SK-N-SH treated with all-trans-retinoic acid at 6 μM for 48 hours (cell line): ENCODE measurements at regions not wholly inside any gene's neighbourhood (a gene's known extent, or its start where the extent isn't known, plus 50 kb on each side); places are given as distances from the start of the nearest gene placed in this dataset.

Source experiments
- ATAC-seq: fragments of 200-7000 bp; cut with Tn5 transposase; 3 replicates; pipeline ENCODE4 v1.9.1; 2020; ENCODE audit warnings: mild to moderate bottlenecking, moderate library complexity
- ARNTL ChIP-seq: fragments of 450-650 bp; formaldehyde crosslinking; IDR thresholded peaks from 2 replicates; pipeline ENCODE4 v1.5.0; 2020; ENCODE audit warnings: low read depth, mild to moderate bottlenecking, moderate library complexity, borderline replicate concordance
- BACH2 ChIP-seq: fragments of 250-450 bp; sonication (Bioruptor Pico); IDR thresholded peaks from 2 replicates; pipeline ENCODE4 v1.9.0; 2021; ENCODE audit warnings: mild to moderate bottlenecking, borderline replicate concordance
- CSDC2 ChIP-seq: fragments of 250-450 bp; sonication (Bioruptor Pico); IDR thresholded peaks from 2 replicates; pipeline ENCODE4 v1.5.0; 2020; ENCODE audit warnings: mild to moderate bottlenecking, moderate library complexity
- CSRNP3 ChIP-seq: fragments of 250-450 bp; sonication (Bioruptor Pico); IDR thresholded peaks from 2 replicates; pipeline ENCODE4 v1.5.1; 2021; ENCODE audit warnings: mild to moderate bottlenecking, moderate library complexity
- ESRRG ChIP-seq: fragments of 250-450 bp; sonication (Bioruptor Pico); IDR thresholded peaks from 2 replicates; pipeline ENCODE4 v1.6.1; 2021; ENCODE audit warnings: mild to moderate bottlenecking
- GLIS3 ChIP-seq: fragments of 250-450 bp; sonication (Bioruptor Pico); IDR thresholded peaks from 2 replicates; pipeline ENCODE4 v1.5.0; 2020; ENCODE audit warnings: mild to moderate bottlenecking, moderate library complexity
- ISL1 ChIP-seq: fragments of 250-450 bp; sonication (Bioruptor Pico); IDR thresholded peaks from 2 replicates; pipeline ENCODE4 v2.1.2; 2022; ENCODE audit warnings: mild to moderate bottlenecking, moderate library complexity
- OSR1 ChIP-seq: fragments of 250-450 bp; sonication (Bioruptor Pico); IDR thresholded peaks from 2 replicates; pipeline ENCODE4 v1.8.0; 2022; ENCODE audit warnings: moderate library complexity, mild to moderate bottlenecking, inconsistent platforms
- PATZ1 ChIP-seq: fragments of 250-450 bp; sonication (Bioruptor Pico); IDR thresholded peaks from 2 replicates; pipeline ENCODE4 v1.8.0; 2020; ENCODE audit warnings: mild to moderate bottlenecking, moderate library complexity, borderline replicate concordance
- RARB ChIP-seq: fragments of 250-450 bp; sonication (Bioruptor Pico); IDR thresholded peaks from 2 replicates; pipeline ENCODE4 v1.8.0; 2021; ENCODE audit warnings: mild to moderate bottlenecking, moderate library complexity
- SNAI2 ChIP-seq: fragments of 250-450 bp; sonication (Bioruptor Pico); IDR thresholded peaks from 2 replicates; pipeline ENCODE4 v1.5.0; 2020; ENCODE audit warnings: mild to moderate bottlenecking, moderate library complexity
- TCF4 ChIP-seq: fragments of 250-450 bp; sonication (Bioruptor Pico); IDR thresholded peaks from 2 replicates; pipeline ENCODE4 v1.8.0; 2021; ENCODE audit warnings: mild to moderate bottlenecking, moderate library complexity, borderline replicate concordance
- TOX ChIP-seq: fragments of 250-450 bp; sonication (Bioruptor Pico); IDR thresholded peaks from 2 replicates; pipeline ENCODE4 v1.8.0; 2021; ENCODE audit warnings: mild to moderate bottlenecking, moderate library complexity, borderline replicate concordance
- ZC3H10 ChIP-seq: fragments of 250-450 bp; sonication (Bioruptor Pico); IDR thresholded peaks from 2 replicates; pipeline ENCODE4 v1.5.1; 2021; ENCODE audit warnings: mild to moderate bottlenecking, moderate library complexity
- ZFP3 ChIP-seq: fragments of 250-450 bp; sonication (Bioruptor Pico); IDR thresholded peaks from 2 replicates; pipeline ENCODE4 v1.5.0; 2020; ENCODE audit warnings: mild to moderate bottlenecking, moderate library complexity
- ZFP30 ChIP-seq: fragments of 450-650 bp; formaldehyde crosslinking; IDR thresholded peaks from 2 replicates; pipeline ENCODE4 v1.5.0; 2022; ENCODE audit warnings: mild to moderate bottlenecking, moderate library complexity
- ZNF565 ChIP-seq: fragments of 450-650 bp; formaldehyde crosslinking; conservative IDR thresholded peaks from 2 replicates; pipeline ENCODE4 v1.5.0; 2020; ENCODE audit warnings: low read depth, mild to moderate bottlenecking, moderate library complexity
- ZNF8 ChIP-seq: fragments of 450-650 bp; formaldehyde crosslinking; IDR thresholded peaks from 2 replicates; pipeline ENCODE4 v1.5.0; 2020; ENCODE audit warnings: mild to moderate bottlenecking, moderate library complexity
- TF ChIP-seq, protein P1 (sequence below): fragments of 250-450 bp; sonication (Bioruptor Pico); IDR thresholded peaks from 2 replicates; pipeline ENCODE4 v1.8.0; 2021; ENCODE audit warnings: low read depth, mild to moderate bottlenecking, moderate library complexity, borderline replicate concordance
- TF ChIP-seq, protein P2 (sequence below): fragments of 250-450 bp; sonication (Bioruptor Pico); IDR thresholded peaks from 2 replicates; pipeline ENCODE4 v1.5.0; 2020; ENCODE audit warnings: mild to moderate bottlenecking, moderate library complexity
- TF ChIP-seq, protein P3 (sequence below): fragments of 250-450 bp; sonication (Bioruptor Pico); IDR thresholded peaks from 2 replicates; pipeline ENCODE4 v1.5.1; 2020; ENCODE audit warnings: low read depth, mild to moderate bottlenecking, moderate library complexity

- TF ChIP-seq, protein P1, sequence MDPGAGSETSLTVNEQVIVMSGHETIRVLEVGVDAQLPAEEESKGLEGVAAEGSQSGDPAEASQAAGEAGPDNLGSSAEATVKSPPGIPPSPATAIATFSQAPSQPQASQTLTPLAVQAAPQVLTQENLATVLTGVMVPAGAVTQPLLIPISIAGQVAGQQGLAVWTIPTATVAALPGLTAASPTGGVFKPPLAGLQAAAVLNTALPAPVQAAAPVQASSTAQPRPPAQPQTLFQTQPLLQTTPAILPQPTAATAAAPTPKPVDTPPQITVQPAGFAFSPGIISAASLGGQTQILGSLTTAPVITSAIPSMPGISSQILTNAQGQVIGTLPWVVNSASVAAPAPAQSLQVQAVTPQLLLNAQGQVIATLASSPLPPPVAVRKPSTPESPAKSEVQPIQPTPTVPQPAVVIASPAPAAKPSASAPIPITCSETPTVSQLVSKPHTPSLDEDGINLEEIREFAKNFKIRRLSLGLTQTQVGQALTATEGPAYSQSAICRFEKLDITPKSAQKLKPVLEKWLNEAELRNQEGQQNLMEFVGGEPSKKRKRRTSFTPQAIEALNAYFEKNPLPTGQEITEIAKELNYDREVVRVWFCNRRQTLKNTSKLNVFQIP: no peak
- TF ChIP-seq, protein P2, sequence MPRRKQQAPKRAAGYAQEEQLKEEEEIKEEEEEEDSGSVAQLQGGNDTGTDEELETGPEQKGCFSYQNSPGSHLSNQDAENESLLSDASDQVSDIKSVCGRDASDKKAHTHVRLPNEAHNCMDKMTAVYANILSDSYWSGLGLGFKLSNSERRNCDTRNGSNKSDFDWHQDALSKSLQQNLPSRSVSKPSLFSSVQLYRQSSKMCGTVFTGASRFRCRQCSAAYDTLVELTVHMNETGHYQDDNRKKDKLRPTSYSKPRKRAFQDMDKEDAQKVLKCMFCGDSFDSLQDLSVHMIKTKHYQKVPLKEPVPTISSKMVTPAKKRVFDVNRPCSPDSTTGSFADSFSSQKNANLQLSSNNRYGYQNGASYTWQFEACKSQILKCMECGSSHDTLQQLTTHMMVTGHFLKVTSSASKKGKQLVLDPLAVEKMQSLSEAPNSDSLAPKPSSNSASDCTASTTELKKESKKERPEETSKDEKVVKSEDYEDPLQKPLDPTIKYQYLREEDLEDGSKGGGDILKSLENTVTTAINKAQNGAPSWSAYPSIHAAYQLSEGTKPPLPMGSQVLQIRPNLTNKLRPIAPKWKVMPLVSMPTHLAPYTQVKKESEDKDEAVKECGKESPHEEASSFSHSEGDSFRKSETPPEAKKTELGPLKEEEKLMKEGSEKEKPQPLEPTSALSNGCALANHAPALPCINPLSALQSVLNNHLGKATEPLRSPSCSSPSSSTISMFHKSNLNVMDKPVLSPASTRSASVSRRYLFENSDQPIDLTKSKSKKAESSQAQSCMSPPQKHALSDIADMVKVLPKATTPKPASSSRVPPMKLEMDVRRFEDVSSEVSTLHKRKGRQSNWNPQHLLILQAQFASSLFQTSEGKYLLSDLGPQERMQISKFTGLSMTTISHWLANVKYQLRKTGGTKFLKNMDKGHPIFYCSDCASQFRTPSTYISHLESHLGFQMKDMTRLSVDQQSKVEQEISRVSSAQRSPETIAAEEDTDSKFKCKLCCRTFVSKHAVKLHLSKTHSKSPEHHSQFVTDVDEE (CRISPR knock-in tag): no peak
- no peak for TF ChIP-seq TCF4 (CRISPR knock-in tag)
- no peak for TF ChIP-seq RARB (CRISPR knock-in tag)
- no peak for TF ChIP-seq TOX (CRISPR knock-in tag)
- no peak for ATAC-seq
These were observed 68.5 kb upstream of the ZNF746 start for GRCh38 chr7:149566103-149566502.

GRCh38 chr7:149565096-149565382, 67.4 kb upstream of the ZNF746 start:
- no peak for ATAC-seq
- TF ChIP-seq ESRRG (CRISPR knock-in tag) (no peak), RARB (CRISPR knock-in tag) (no peak), ZC3H10 (CRISPR knock-in tag) (no peak), PATZ1 (CRISPR knock-in tag) (no peak), ZNF8 (no peak), BACH2 (CRISPR knock-in tag) (no peak), CSDC2 (CRISPR knock-in tag) (no peak), SNAI2 (CRISPR knock-in tag) (no peak), ARNTL (CRISPR knock-in tag) (no peak), ZFP3 (CRISPR knock-in tag) (no peak), OSR1 (no peak), TOX (CRISPR knock-in tag) (no peak), CSRNP3 (no peak), GLIS3 (CRISPR knock-in tag) (no peak)
- TF ChIP-seq, protein P3, sequence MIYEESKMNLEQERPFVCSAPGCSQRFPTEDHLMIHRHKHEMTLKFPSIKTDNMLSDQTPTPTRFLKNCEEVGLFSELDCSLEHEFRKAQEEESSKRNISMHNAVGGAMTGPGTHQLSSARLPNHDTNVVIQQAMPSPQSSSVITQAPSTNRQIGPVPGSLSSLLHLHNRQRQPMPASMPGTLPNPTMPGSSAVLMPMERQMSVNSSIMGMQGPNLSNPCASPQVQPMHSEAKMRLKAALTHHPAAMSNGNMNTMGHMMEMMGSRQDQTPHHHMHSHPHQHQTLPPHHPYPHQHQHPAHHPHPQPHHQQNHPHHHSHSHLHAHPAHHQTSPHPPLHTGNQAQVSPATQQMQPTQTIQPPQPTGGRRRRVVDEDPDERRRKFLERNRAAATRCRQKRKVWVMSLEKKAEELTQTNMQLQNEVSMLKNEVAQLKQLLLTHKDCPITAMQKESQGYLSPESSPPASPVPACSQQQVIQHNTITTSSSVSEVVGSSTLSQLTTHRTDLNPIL (CRISPR knock-in tag): no peak

GRCh38 chr7:149564340-149565095, 66.9 kb upstream of the ZNF746 start:
- TF ChIP-seq, protein P1: no peak
- no peak for TF ChIP-seq ZFP3 (CRISPR knock-in tag)
- TF ChIP-seq ISL1: no peak
- no peak for TF ChIP-seq ZFP30 (CRISPR knock-in tag)
- TF ChIP-seq RARB (CRISPR knock-in tag): no peak
- no peak for TF ChIP-seq ZNF565 (CRISPR knock-in tag)
- TF ChIP-seq GLIS3 (CRISPR knock-in tag): no peak
- TF ChIP-seq, all 23 proteins: peak for 0
- ATAC-seq: no peak
